Chondrocyte (in vitro differentiated cells): ENCODE measurements at regions not wholly inside any gene's neighbourhood (a gene's known extent, or its start where the extent isn't known, plus 50 kb on each side); places are given as distances from the start of the nearest gene placed in this dataset.
A peak's percentile ranks its signal among the peaks of the same experiment; 100 is the strongest.

ENCODE experiments used
- DNase-seq: peaks from one replicate; pipeline ENCODE4 v3.0.0; 2021; ENCODE audit warnings: mixed read lengths, low spot score
- H3K27ac Mint-ChIP-seq: one replicate; pipeline ENCODE4 v1.8.0; 2021; ENCODE audit warnings: mild to moderate bottlenecking, moderate library complexity, mixed read lengths; ENCODE audit not compliant: unreplicated experiment
- H3K27me3 Mint-ChIP-seq: 2 replicates; pipeline ENCODE4 v1.8.0; 2021; ENCODE audit warnings: low read depth, mixed read lengths
- H3K36me3 Mint-ChIP-seq: 2 replicates; pipeline ENCODE4 v1.8.0; 2021; ENCODE audit warnings: low read depth, mixed read lengths
- H3K4me1 Mint-ChIP-seq: 2 replicates; pipeline ENCODE4 v1.8.0; 2021; ENCODE audit warnings: low read depth, mild to moderate bottlenecking, mixed read lengths
- H3K4me3 Mint-ChIP-seq: one replicate; pipeline ENCODE4 v1.8.0; 2021; ENCODE audit warnings: mild to moderate bottlenecking, moderate library complexity, mixed read lengths; ENCODE audit not compliant: unreplicated experiment
- H3K9me3 Mint-ChIP-seq: 2 replicates; pipeline ENCODE4 v1.8.0; 2021; ENCODE audit warnings: low read depth, mixed read lengths
- TF ChIP-seq, protein P1 (sequence below): fragments of 200-600 bp; sonication (generic); IDR thresholded peaks from 2 replicates; pipeline ENCODE4 v1.5.0; 2021; ENCODE audit warnings: antibody characterized with exemption, mild to moderate bottlenecking, moderate library complexity

DNA sequence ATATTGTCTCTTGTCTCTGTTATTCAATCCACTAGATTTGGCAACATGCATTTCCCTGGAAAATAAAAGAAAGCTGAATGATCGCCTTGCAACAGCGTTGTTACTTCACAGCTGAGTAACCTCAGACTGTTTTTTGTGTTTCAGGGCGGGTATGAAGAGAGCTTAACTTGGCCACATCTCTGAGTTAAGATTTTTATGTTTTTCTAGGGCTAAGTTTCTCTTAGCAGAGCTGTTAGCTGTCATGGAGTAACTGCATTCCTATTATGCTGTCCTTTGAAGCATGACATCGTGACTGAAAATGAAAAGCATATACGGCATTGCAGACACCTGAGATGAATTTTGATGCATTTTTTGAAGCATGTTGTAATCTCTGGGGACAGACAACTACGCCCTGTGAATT, 1798.9 kb downstream of the PCDH7 start:
- Mint-ChIP-seq H3K4me3 (peak overlapping the region; percentile 45), H3K36me3 (no peaks in the 10 kb centered on the region), H3K27me3 (no peaks in the 10 kb centered on the region), H3K9me3 (peaks cover 4% of the 10 kb centered on the region), H3K4me1 (peaks cover 10% of the 10 kb centered on the region), H3K27ac (peak overlapping the region; percentile 10)
- TF ChIP-seq, protein P1, sequence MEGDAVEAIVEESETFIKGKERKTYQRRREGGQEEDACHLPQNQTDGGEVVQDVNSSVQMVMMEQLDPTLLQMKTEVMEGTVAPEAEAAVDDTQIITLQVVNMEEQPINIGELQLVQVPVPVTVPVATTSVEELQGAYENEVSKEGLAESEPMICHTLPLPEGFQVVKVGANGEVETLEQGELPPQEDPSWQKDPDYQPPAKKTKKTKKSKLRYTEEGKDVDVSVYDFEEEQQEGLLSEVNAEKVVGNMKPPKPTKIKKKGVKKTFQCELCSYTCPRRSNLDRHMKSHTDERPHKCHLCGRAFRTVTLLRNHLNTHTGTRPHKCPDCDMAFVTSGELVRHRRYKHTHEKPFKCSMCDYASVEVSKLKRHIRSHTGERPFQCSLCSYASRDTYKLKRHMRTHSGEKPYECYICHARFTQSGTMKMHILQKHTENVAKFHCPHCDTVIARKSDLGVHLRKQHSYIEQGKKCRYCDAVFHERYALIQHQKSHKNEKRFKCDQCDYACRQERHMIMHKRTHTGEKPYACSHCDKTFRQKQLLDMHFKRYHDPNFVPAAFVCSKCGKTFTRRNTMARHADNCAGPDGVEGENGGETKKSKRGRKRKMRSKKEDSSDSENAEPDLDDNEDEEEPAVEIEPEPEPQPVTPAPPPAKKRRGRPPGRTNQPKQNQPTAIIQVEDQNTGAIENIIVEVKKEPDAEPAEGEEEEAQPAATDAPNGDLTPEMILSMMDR = no peak
- DNase-seq = no peak

DNA sequence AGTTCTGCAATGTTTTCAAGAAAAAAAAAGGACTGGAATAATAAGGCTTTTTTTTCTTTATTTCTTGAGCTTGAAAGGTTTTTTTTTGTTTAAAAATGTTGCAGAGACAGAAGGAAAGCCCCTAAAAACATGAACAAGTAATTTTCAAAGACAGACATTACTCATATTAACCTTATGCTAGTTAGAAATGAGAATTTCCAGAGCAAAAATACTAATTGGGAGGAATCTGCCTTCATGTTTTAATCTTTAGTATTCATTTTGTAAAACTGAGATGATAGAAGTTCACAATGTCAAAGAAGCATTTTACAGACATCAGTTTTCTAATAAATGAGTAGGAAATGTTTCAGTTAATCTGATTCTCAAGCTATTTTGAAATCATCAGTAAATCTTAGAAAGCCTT, 1805.3 kb downstream of the PCDH7 start:
- H3K4me1 Mint-ChIP-seq = peaks cover under 1% of the 10 kb centered on the region
- H3K27me3 Mint-ChIP-seq = no peaks in the 10 kb centered on the region
- no peaks in the 10 kb centered on the region for H3K36me3 Mint-ChIP-seq
- H3K9me3 Mint-ChIP-seq = peaks cover 12% of the 10 kb centered on the region
- no peak overlapping the region for H3K4me3 Mint-ChIP-seq
- H3K27ac Mint-ChIP-seq = no peak overlapping the region
- TF ChIP-seq, protein P1 = no peak
- DNase-seq = no peak

DNA sequence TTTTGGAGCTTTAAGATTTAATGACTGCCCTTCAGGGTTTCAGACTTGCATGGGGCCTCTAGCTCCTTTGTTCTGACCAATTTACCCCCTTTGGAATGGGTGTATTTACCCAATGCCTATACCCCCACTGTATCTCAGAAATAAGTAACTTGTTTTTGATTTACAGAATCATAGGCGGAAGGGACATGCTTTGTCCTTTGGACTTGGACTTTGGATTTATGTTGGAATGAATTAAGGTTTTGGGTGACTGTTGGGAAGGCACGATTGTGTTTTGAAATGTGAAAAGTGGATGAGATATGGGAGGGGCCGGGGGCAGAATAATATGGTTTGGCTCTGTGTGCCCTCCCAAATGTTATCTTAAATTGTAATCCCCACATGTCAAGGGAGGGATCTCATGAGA, 1824.7 kb downstream of the PCDH7 start:
- TF ChIP-seq, protein P1 = no peak
- no peak for DNase-seq
- Mint-ChIP-seq H3K4me1 (no peaks in the 10 kb centered on the region), H3K36me3 (no peaks in the 10 kb centered on the region), H3K4me3 (no peak overlapping the region), H3K9me3 (peaks cover 4% of the 10 kb centered on the region), H3K27ac (no peak overlapping the region), H3K27me3 (no peaks in the 10 kb centered on the region)

DNA sequence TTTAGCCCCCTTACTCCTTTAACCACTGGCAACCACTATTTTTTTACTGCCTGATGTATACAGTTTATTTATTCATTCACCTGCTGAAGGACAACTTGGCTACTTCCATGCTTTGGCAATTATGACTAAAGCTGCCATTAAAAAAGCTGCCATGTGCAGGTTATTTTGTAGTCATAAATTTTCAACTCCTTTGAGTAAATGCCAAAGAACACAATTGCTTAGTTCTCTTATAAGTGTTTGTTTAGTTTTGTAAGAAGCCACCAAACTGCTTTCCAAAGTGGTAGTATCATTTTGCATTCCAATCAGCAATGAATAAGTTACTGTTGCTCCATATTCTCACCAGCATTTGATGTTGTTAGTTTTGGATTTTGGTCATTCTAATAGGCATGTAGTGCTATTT, 1831.8 kb downstream of the PCDH7 start:
- H3K36me3 Mint-ChIP-seq = peaks cover 1% of the 10 kb centered on the region
- peaks cover 4% of the 10 kb centered on the region for H3K9me3 Mint-ChIP-seq
- no peaks in the 10 kb centered on the region for H3K27me3 Mint-ChIP-seq
- no peaks in the 10 kb centered on the region for H3K4me1 Mint-ChIP-seq
- TF ChIP-seq, protein P1 = no peak
- no peak for DNase-seq
- H3K4me3 Mint-ChIP-seq = no peak overlapping the region
- H3K27ac Mint-ChIP-seq = no peak overlapping the region

DNA sequence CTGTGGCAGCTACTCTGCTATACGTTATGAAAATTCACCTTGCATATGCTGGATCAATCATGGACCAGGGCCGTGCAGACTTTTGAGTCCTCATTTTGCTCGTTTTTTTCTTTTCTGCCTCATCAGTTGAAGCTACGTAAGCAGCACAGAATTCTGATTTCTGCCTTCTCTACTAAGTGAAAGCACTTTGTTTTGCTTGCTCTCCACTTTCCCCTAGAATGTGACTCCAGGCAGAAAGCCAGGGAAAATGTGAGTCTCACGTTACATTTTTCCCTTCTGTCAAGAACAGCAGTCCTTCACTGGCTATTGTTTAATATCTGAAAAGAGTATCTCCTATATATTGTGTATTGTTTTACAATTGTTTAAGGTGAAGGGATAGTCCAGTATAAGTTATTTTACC, 1840.1 kb downstream of the PCDH7 start:
- Mint-ChIP-seq H3K9me3 (no peaks in the 10 kb centered on the region), H3K4me3 (peak overlapping the region; percentile 60), H3K27ac (peak overlapping the region; percentile 86), H3K4me1 (peaks cover 13% of the 10 kb centered on the region), H3K27me3 (no peaks in the 10 kb centered on the region), H3K36me3 (no peaks in the 10 kb centered on the region)
- TF ChIP-seq, protein P1 = no peak
- no peak for DNase-seq
